GM18870 (cell line): ENCODE measurements at regions not wholly inside any gene's neighbourhood (a gene's known extent, or its start where the extent isn't known, plus 50 kb on each side); places are given as distances from the start of the nearest gene placed in this dataset.

ENCODE experiments used
- ATAC-seq: cut with Tn5 transposase; IDR thresholded peaks from one replicate; pipeline ENCODE4 v1.9.1; 2021; ENCODE audit warnings: moderate library complexity; ENCODE audit not compliant: unreplicated experiment

GRCh38 chr6:113466526-113466925 is 390.6 kb upstream of the MARCKS start:
- ATAC-seq: no peak

- no peak for ATAC-seq
These were observed 381.8 kb upstream of the MARCKS start for GRCh38 chr6:113475392-113475791.

GRCh38 chr6:113476937-113477839 is 380.0 kb upstream of the MARCKS start:
- ATAC-seq: no peak

- ATAC-seq: no peak
These were observed 376.5 kb upstream of the MARCKS start for GRCh38 chr6:113480616-113481015.

GRCh38 chr6:113481458-113481857 is 375.7 kb upstream of the MARCKS start:
- no peak for ATAC-seq

- peak; percentile 47 for ATAC-seq
These were observed 375.2 kb upstream of the MARCKS start for GRCh38 chr6:113481910-113482309.

GRCh38 chr6:113482771-113483170 is 374.4 kb upstream of the MARCKS start:
- ATAC-seq: no peak

GRCh38 chr6:113486199-113486598 is 370.9 kb upstream of the MARCKS start:
- no peak for ATAC-seq

GRCh38 chr6:113487489-113488058 is 369.6 kb upstream of the MARCKS start:
- no peak for ATAC-seq

GRCh38 chr6:113488061-113488460 is 369.1 kb upstream of the MARCKS start:
- no peak for ATAC-seq

- no peak for ATAC-seq
These were observed 368.1 kb upstream of the MARCKS start for GRCh38 chr6:113488812-113489685.

GRCh38 chr6:113489952-113490746 is 367.0 kb upstream of the MARCKS start:
- no peak for ATAC-seq

GRCh38 chr6:113491376-113491775 is 365.8 kb upstream of the MARCKS start:
- no peak for ATAC-seq

GRCh38 chr6:113493991-113494390 is 363.2 kb upstream of the MARCKS start:
- ATAC-seq: no peak

- no peak for ATAC-seq
These were observed 361.6 kb upstream of the MARCKS start for GRCh38 chr6:113495521-113495920.

GRCh38 chr6:113496166-113496565 is 361.0 kb upstream of the MARCKS start:
- ATAC-seq: no peak

GRCh38 chr6:113500221-113500620 is 356.9 kb upstream of the MARCKS start:
- ATAC-seq: no peak

- no peak for ATAC-seq
These were observed 352.0 kb upstream of the MARCKS start for GRCh38 chr6:113505084-113505699.

- no peak for ATAC-seq
These were observed 348.9 kb upstream of the MARCKS start for GRCh38 chr6:113508249-113508648.

- ATAC-seq: no peak
These were observed 346.0 kb upstream of the MARCKS start for GRCh38 chr6:113511100-113511499.
